ENCODE measurements at regions not wholly inside any gene's neighbourhood (a gene's known extent, or its start where the extent isn't known, plus 50 kb on each side); places are given as distances from the start of the nearest gene placed in this dataset.

GRCh38 chr18:62450546-62451410 lies 72.0 kb upstream of the ZCCHC2 start:
- intact Hi-C loops (cut with micrococcal nuclease), result no loop called here
- Mint-ChIP-seq H3K4me1 (peaks cover 0 to 7% of the 10 kb centered on the region in 2 donors), H3K4me3 (no peak overlapping the region), H3K9me3 (no peaks in the 10 kb centered on the region), H3K27me3 (ENCODE audit: low read depth in 2 of 2) (peaks cover 0 to 6% of the 10 kb centered on the region in 2 donors), H3K27ac (no peak overlapping the region), H3K36me3 (no peaks in the 10 kb centered on the region)
- DNase-seq (no peak), ATAC-seq (peak in 1 of 3 donors; percentile 37)
- Histone ChIP-seq H3K27ac (ENCODE audit: low read length) (no peak overlapping the region), H3K4me1 (ENCODE audit: control insufficient read depth, insufficient read depth, low read length) (no peaks in the 10 kb centered on the region), H3K9me3 (ENCODE audit: control insufficient read depth, insufficient read depth, low read length) (no peaks in the 10 kb centered on the region), H3K4me3 (ENCODE audit: low read length) (no peak overlapping the region), H3K27me3 (ENCODE audit: control insufficient read depth, insufficient read depth, low read length) (no peaks in the 10 kb centered on the region), H3K36me3 (ENCODE audit: control insufficient read depth, insufficient read depth, low read length) (no peaks in the 10 kb centered on the region)
- no peak for TF ChIP-seq CTCF (IDR thresholded peaks at IDR 0.05)
- 44% methylated on average over 15 of the region's 15 CpGs for WGBS (ENCODE audit: insufficient coverage)

- peaks cover 0 to 7% of the 10 kb centered on the region in 2 donors for H3K4me1 Mint-ChIP-seq
- H3K27me3 ChIP-seq (ENCODE audit: control insufficient read depth, insufficient read depth, low read length), result no peaks in the 10 kb centered on the region
- H3K9me3 ChIP-seq (ENCODE audit: control insufficient read depth, insufficient read depth, low read length), result no peaks in the 10 kb centered on the region
- no peaks in the 10 kb centered on the region for H3K9me3 Mint-ChIP-seq
- intact Hi-C loops (cut with micrococcal nuclease), result no loop called here
- TF ChIP-seq CTCF (IDR thresholded peaks at IDR 0.05), result no peak
- H3K36me3 Mint-ChIP-seq, result no peaks in the 10 kb centered on the region
- DNase-seq, result no peak
- no peak overlapping the region for H3K27ac ChIP-seq (ENCODE audit: low read length)
- 15% methylated on average over 5 of the region's 5 CpGs for WGBS (ENCODE audit: insufficient coverage)
- H3K4me3 Mint-ChIP-seq, result no peak overlapping the region
- H3K27me3 Mint-ChIP-seq (ENCODE audit: low read depth in 2 of 2), result peaks cover 0 to 4% of the 10 kb centered on the region in 2 donors
- no peaks in the 10 kb centered on the region for H3K36me3 ChIP-seq (ENCODE audit: control insufficient read depth, insufficient read depth, low read length)
- no peak overlapping the region for H3K27ac Mint-ChIP-seq
- H3K4me1 ChIP-seq (ENCODE audit: control insufficient read depth, insufficient read depth, low read length), result no peaks in the 10 kb centered on the region
- ATAC-seq, result no peak
- no peak overlapping the region for H3K4me3 ChIP-seq (ENCODE audit: low read length)
These were observed 70.5 kb upstream of the ZCCHC2 start for GRCh38 chr18:62452280-62452831.

GRCh38 chr18:62453864-62454263 lies 69.0 kb upstream of the ZCCHC2 start:
- no peak for DNase-seq
- H3K27me3 Mint-ChIP-seq (ENCODE audit: low read depth in 2 of 2), result peaks cover 0 to 3% of the 10 kb centered on the region in 2 donors
- Histone ChIP-seq H3K4me1 (ENCODE audit: control insufficient read depth, insufficient read depth, low read length) (no peaks in the 10 kb centered on the region), H3K4me3 (ENCODE audit: low read length) (no peak overlapping the region), H3K9me3 (ENCODE audit: control insufficient read depth, insufficient read depth, low read length) (no peaks in the 10 kb centered on the region), H3K27ac (ENCODE audit: low read length) (no peak overlapping the region), H3K36me3 (ENCODE audit: control insufficient read depth, insufficient read depth, low read length) (no peaks in the 10 kb centered on the region), H3K27me3 (ENCODE audit: control insufficient read depth, insufficient read depth, low read length) (no peaks in the 10 kb centered on the region)
- ATAC-seq, result no peak
- H3K27ac Mint-ChIP-seq, result no peak overlapping the region
- H3K9me3 Mint-ChIP-seq, result no peaks in the 10 kb centered on the region
- intact Hi-C loops (cut with micrococcal nuclease), result no loop called here
- 71% methylated on average over 3 of the region's 3 CpGs for WGBS (ENCODE audit: insufficient coverage)
- no peak for TF ChIP-seq CTCF (IDR thresholded peaks at IDR 0.05)
- peaks cover 0 to 7% of the 10 kb centered on the region in 2 donors for H3K4me1 Mint-ChIP-seq
- H3K4me3 Mint-ChIP-seq, result no peak overlapping the region
- no peaks in the 10 kb centered on the region for H3K36me3 Mint-ChIP-seq

Data from natural killer cell (primary cell).